GM19468 (cell line): ENCODE measurements at regions not wholly inside any gene's neighbourhood (a gene's known extent, or its start where the extent isn't known, plus 50 kb on each side); places are given as distances from the start of the nearest gene placed in this dataset.
A peak's percentile ranks its signal among the peaks of the same experiment; 100 is the strongest.

Experiments used
- ATAC-seq: cut with Tn5 transposase; IDR thresholded peaks from one replicate; pipeline ENCODE4 v1.9.1; 2021; ENCODE audit warnings: mild to moderate bottlenecking, moderate library complexity, moderate number of reproducible peaks; ENCODE audit not compliant: unreplicated experiment; ENCODE audit errors: extremely low read depth

GRCh38 chr2:106624787-106625380 is 137.7 kb downstream of the CD8B2 start:
- no peak for ATAC-seq

- no peak for ATAC-seq
Observed at GRCh38 chr2:106628377-106628776, 141.2 kb downstream of the CD8B2 start.

- ATAC-seq, result no peak
Observed at GRCh38 chr2:106629981-106630380, 142.8 kb downstream of the CD8B2 start.

- ATAC-seq, result no peak
Observed at GRCh38 chr2:106631281-106631680, 144.1 kb downstream of the CD8B2 start.

- no peak for ATAC-seq
Observed at GRCh38 chr2:106638043-106638442, 150.9 kb downstream of the CD8B2 start.

- ATAC-seq, result no peak
Observed at GRCh38 chr2:106638580-106638979, 151.4 kb downstream of the CD8B2 start.

- ATAC-seq, result no peak
Observed at GRCh38 chr2:106642679-106643078, 155.5 kb downstream of the CD8B2 start.

- no peak for ATAC-seq
Observed at GRCh38 chr2:106644623-106645022, 157.5 kb downstream of the CD8B2 start.

GRCh38 chr2:106646605-106647004 is 159.4 kb downstream of the CD8B2 start:
- no peak for ATAC-seq

GRCh38 chr2:106649306-106649705 is 162.1 kb downstream of the CD8B2 start:
- no peak for ATAC-seq

GRCh38 chr2:106653465-106653864 is 166.3 kb downstream of the CD8B2 start:
- ATAC-seq, result no peak

- no peak for ATAC-seq
Observed at GRCh38 chr2:106658616-106659015, 171.5 kb downstream of the CD8B2 start.

- peak; percentile 32 for ATAC-seq
Observed at GRCh38 chr2:106664669-106665068, 177.5 kb downstream of the CD8B2 start.

- ATAC-seq, result no peak
Observed at GRCh38 chr2:106667478-106668070, 180.4 kb downstream of the CD8B2 start.

- ATAC-seq, result no peak
Observed at GRCh38 chr2:106685180-106685897, 198.2 kb downstream of the CD8B2 start.

GRCh38 chr2:106686814-106687213 is 199.2 kb downstream of the ST6GAL2 start:
- no peak for ATAC-seq

GRCh38 chr2:106694964-106695470 is 190.9 kb downstream of the ST6GAL2 start:
- ATAC-seq, result no peak

GRCh38 chr2:106695919-106696318 is 190.0 kb downstream of the ST6GAL2 start:
- ATAC-seq, result no peak

- ATAC-seq, result no peak
Observed at GRCh38 chr2:106700616-106701015, 185.4 kb downstream of the ST6GAL2 start.

GRCh38 chr2:106701203-106702022 is 184.6 kb downstream of the ST6GAL2 start:
- ATAC-seq, result no peak

GRCh38 chr2:106703161-106703560 is 182.8 kb downstream of the ST6GAL2 start:
- no peak for ATAC-seq
